Stomach (tissue), 8 donors: ENCODE measurements at regions not wholly inside any gene's neighbourhood (a gene's known extent, or its start where the extent isn't known, plus 50 kb on each side); places are given as distances from the start of the nearest gene placed in this dataset.

Experiments
- DNase-seq, 2 donors: peaks; one replicate each; pipeline versions ENCODE4 v3.0.0 to v3.0.0-alpha.2; 2013 to 2019
- H3K27ac ChIP-seq, 5 donors: fragments of 200-600 bp in 4 of 5; sonication (generic) in 4 of 5; one replicate each; pipeline ENCODE4 v1.5.1; 2013 to 2019; ENCODE audit warnings: mild to moderate bottlenecking in 1 of 5, moderate library complexity in 1 of 5
- H3K27me3 ChIP-seq, 3 donors: fragments of 200-600 bp; sonication (generic); one replicate each; pipeline ENCODE4 v1.5.1; 2017 to 2019; ENCODE audit warnings: mixed run types in 1 of 3
- H3K36me3 ChIP-seq, 4 donors: fragments of 200-600 bp; sonication (generic); 1 replicate in 3 of 4; 2 replicates in 1 of 4; pipeline ENCODE4 v1.5.1; 2016 to 2019
- H3K4me1 ChIP-seq, 4 donors: fragments of 200-600 bp; sonication (generic); one replicate each; pipeline ENCODE4 v1.5.1; 2016 to 2019
- H3K4me3 ChIP-seq, 4 donors: fragments of 200-600 bp; sonication (generic) in 3 of 4; one replicate each; pipeline ENCODE4 v1.5.1; 2016 to 2019; ENCODE audit warnings: mild to moderate bottlenecking in 1 of 4
- H3K9me3 ChIP-seq, 4 donors: fragments of 200-600 bp; sonication (generic); one replicate each; pipeline ENCODE4 v1.5.1; 2016 to 2019
- EP300 ChIP-seq: sonication (generic); formaldehyde crosslinking; IDR thresholded peaks from one replicate; pipeline ENCODE4 v1.6.1; 2017; ENCODE audit warnings: antibody characterized with exemption
- POLR2A ChIP-seq, 4 donors: fragments of 450-650 bp; IDR thresholded peaks; one replicate each; pipeline ENCODE4 v1.6.1; 2016; ENCODE audit warnings: antibody characterized with exemption in 4 of 4, control low read depth in 2 of 4, mild to moderate bottlenecking in 1 of 4, moderate library complexity in 1 of 4
- POLR2AphosphoS5 ChIP-seq, 3 donors: sonication (generic); formaldehyde crosslinking; IDR thresholded peaks; one replicate each; pipeline ENCODE4 v1.6.1; 2016; ENCODE audit warnings: antibody characterized with exemption in 3 of 3
- WGBS, 5 donors: extraction: QIAGEN DNeasy Blood & Tissue Kit in 3 of 5; methylation state at CpG; one replicate each; pipeline versions ENCODE4 v1.1.5 to v1.1.7; 2013 to 2018; 5-methylcytosine and 5-hydroxymethylcytosine counted together
- intact Hi-C: fragments of 100-400 bp; cut with DNase I; formaldehyde crosslinking; loops from one replicate; pipeline ENCODE4 v1.15.1; 2023; ENCODE audit warnings: low total_unique reads
- TF ChIP-seq, protein P1 (sequence below), 7 experiments: fragments of 450-650 bp in 4 of 7; fragments of 200-600 bp in 3 of 7; sonication (generic) in 3 of 7; IDR thresholded peaks; one replicate each; pipeline ENCODE4 v1.5.1; 2016 to 2019; ENCODE audit warnings: antibody characterized with exemption in 7 of 7, control low read depth in 2 of 7, mild to moderate bottlenecking in 1 of 7
- donor health status: healthy with polysubstance abuse.
- donor health status: Bipolar disorder and iron deficiency.
- donor health status: healthy.

DNA sequence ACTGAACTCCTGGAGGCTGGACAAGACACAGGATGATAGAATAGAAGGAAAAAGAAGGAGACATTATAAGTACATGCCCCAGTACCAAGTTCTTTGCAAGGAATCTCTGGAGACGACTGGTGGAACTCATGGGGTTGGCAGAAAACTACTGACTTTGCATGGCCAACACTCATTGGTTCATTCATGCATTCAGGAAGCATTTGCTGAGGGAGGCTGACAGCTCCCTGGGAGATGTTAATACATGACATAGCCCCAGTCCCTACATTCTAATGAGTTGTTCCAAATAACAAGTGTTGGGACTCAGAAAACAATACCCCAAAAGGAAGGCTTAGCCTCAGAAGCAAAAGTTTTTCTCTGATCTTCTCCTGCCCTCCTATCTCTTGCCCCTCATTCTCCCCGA is 172.8 kb upstream of the IRF2BP2 start:
- intact Hi-C loops = no loop called here
- Histone ChIP-seq H3K4me1 (peaks cover 0 to 12% (median 0%) of the 10 kb centered on the region in 4 donors), H3K36me3 (no peaks in the 10 kb centered on the region), H3K4me3 (no peak overlapping the region), H3K9me3 (no peaks in the 10 kb centered on the region), H3K27me3 (peaks cover 0 to 31% (median 11%) of the 10 kb centered on the region in 3 donors), H3K27ac (no peak overlapping the region)
- no peak for DNase-seq
- WGBS, 5 donors = 74 to 87% (median 77%) methylated on average over 2 of the region's 2 CpGs
- no peak for TF ChIP-seq POLR2A (IDR thresholded peaks at IDR 0.05)
- TF ChIP-seq, protein P1, sequence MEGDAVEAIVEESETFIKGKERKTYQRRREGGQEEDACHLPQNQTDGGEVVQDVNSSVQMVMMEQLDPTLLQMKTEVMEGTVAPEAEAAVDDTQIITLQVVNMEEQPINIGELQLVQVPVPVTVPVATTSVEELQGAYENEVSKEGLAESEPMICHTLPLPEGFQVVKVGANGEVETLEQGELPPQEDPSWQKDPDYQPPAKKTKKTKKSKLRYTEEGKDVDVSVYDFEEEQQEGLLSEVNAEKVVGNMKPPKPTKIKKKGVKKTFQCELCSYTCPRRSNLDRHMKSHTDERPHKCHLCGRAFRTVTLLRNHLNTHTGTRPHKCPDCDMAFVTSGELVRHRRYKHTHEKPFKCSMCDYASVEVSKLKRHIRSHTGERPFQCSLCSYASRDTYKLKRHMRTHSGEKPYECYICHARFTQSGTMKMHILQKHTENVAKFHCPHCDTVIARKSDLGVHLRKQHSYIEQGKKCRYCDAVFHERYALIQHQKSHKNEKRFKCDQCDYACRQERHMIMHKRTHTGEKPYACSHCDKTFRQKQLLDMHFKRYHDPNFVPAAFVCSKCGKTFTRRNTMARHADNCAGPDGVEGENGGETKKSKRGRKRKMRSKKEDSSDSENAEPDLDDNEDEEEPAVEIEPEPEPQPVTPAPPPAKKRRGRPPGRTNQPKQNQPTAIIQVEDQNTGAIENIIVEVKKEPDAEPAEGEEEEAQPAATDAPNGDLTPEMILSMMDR (IDR thresholded peaks at IDR 0.05) = no peak
- no peak for TF ChIP-seq EP300
- TF ChIP-seq POLR2AphosphoS5 (IDR thresholded peaks at IDR 0.05) = no peak

DNA sequence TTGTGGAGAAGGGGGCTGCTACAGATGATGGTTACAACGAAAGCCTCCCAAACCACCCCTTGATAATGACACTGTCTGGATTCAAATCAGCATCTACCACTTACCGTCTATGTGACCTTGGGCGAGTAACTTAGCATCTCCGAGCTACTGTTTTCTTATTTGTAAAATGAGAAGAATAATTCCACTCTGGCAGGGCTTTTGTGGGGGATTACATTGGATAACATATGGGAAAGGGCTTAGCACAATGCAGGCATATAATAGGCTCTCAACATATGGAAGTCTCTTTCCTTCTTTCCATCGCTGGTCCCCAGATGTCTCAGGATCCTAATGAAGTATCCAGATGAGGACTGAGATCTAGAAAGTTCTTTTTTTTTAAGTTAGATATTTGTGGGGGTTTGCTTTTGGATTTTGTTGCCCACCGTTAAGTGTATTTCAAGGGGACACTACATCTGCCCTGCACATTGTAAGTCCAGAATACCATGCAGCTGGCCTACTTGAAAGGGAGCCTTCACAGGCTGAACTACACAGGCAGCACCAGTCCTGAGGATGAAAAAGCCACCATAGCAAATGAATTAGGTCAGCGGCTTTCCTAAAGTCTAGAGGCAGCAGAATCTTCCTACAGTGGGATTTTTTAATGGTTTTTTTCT is 172.2 kb upstream of the IRF2BP2 start:
- intact Hi-C loops = no loop called here
- no peak for DNase-seq
- H3K4me1 ChIP-seq = peaks cover 0 to 13% (median under 1%) of the 10 kb centered on the region in 4 donors
- TF ChIP-seq EP300 (no peak), POLR2A (IDR thresholded peaks at IDR 0.05) (no peak), POLR2AphosphoS5 (IDR thresholded peaks at IDR 0.05) (no peak)
- TF ChIP-seq, protein P1 (IDR thresholded peaks at IDR 0.05) = no peak
- 87 to 94% (median 91%) methylated on average over 7 of the region's 7 CpGs for WGBS, 5 donors
- H3K4me3 ChIP-seq = no peak overlapping the region
- no peaks in the 10 kb centered on the region for H3K9me3 ChIP-seq
- no peaks in the 10 kb centered on the region for H3K36me3 ChIP-seq
- no peak overlapping the region for H3K27ac ChIP-seq
- peaks cover 0 to 34% (median 16%) of the 10 kb centered on the region in 3 donors for H3K27me3 ChIP-seq

DNA sequence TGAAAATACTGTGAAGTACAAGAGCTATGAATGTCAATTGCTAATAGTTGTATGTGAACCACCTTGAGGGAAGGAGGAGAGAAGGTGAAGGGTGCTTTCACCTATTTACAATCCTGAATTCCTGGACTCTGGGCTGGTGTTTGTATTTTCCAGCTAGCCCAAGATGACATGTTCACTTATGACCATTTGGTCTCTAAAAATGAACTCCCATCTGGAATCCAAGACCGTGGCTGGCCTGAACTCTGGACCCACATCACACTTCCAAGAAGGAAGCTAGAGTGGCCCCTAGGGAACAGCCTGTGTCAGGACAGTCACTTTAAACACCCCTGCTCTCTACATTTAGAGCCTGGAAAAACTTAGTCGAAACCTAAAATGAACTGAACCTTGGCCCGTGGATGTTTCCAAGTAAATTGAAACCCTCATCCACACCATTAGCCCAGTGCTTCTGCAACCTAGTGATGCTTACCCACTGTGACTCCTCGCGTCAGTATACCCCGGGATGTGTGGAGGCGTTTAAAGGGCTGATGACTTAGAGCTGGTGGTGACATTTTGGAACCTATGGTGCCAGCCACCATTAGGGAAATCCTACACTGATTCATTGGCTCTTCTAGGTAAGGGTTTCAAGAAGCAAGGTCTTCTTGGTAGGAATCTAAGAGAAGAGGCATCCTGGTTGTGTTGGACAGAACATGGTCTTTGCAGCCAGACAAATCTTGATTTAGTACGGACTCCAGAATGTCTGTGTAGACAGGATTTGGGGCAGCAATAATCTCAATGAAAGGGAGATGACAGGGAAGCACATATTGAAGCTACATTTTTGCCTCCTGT is 171.5 kb upstream of the IRF2BP2 start:
- no peak overlapping the region for H3K27ac ChIP-seq
- WGBS, 5 donors = 87 to 89% (median 88%) methylated on average over 8 of the region's 8 CpGs
- no peaks in the 10 kb centered on the region for H3K9me3 ChIP-seq
- intact Hi-C loops = no loop called here
- H3K4me3 ChIP-seq = no peak overlapping the region
- peaks cover 0 to 13% (median 5%) of the 10 kb centered on the region in 4 donors for H3K4me1 ChIP-seq
- DNase-seq = peak in 1 of 2 donors; percentile 63
- TF ChIP-seq EP300 (no peak), POLR2A (IDR thresholded peaks at IDR 0.05) (no peak), POLR2AphosphoS5 (IDR thresholded peaks at IDR 0.05) (no peak)
- TF ChIP-seq, protein P1 (IDR thresholded peaks at IDR 0.05) = peak in 1 of 7 experiments; percentile 6
- H3K36me3 ChIP-seq = no peaks in the 10 kb centered on the region
- peaks cover 0 to 34% (median 23%) of the 10 kb centered on the region in 3 donors for H3K27me3 ChIP-seq

DNA sequence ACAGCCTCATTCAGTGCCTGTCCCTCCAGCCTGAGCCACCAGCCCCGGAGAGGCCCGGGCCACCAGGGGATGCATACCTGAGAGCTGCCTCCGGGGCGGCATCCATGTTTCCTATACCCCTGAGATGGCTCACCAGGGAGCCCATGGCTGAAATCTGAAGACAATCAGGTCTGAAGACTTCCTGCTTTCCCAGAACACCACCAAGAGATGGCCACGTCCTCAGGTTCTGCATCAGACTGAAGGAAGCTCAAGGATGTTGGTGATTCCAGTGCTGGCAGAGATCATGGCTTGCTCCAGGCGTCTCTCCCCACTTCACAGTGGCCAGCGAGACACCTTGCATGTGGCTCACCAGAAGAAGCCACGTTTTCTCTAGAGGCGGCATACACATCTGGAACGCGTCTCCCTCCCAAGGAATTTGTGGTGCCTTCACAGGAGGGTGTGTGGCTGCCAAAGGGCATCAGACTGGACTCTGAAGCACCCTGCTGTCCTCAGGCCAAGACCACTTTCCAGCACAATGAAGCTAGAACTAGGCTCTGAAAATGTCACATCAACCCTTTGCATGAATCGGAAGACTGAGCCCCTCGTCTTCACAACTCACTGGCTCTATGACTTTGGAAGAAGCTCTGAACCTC is 170.7 kb upstream of the IRF2BP2 start:
- DNase-seq = no peak
- peaks cover 0 to 34% (median 25%) of the 10 kb centered on the region in 3 donors for H3K27me3 ChIP-seq
- H3K4me1 ChIP-seq = peaks cover 0 to 13% (median 5%) of the 10 kb centered on the region in 4 donors
- no peaks in the 10 kb centered on the region for H3K9me3 ChIP-seq
- H3K27ac ChIP-seq = no peak overlapping the region
- H3K36me3 ChIP-seq = no peaks in the 10 kb centered on the region
- TF ChIP-seq EP300 (no peak), POLR2AphosphoS5 (IDR thresholded peaks at IDR 0.05) (no peak), POLR2A (IDR thresholded peaks at IDR 0.05) (no peak)
- TF ChIP-seq, protein P1 (IDR thresholded peaks at IDR 0.05) = no peak
- 82 to 88% (median 85%) methylated on average over 13 of the region's 13 CpGs for WGBS, 5 donors
- no peak overlapping the region for H3K4me3 ChIP-seq
- intact Hi-C loops = no loop called here
